IMR-90 (cell line): ENCODE measurements at regions not wholly inside any gene's neighbourhood (a gene's known extent, or its start where the extent isn't known, plus 50 kb on each side); places are given as distances from the start of the nearest gene placed in this dataset.

Experiments
- ATAC-seq: fragments of 200-7000 bp; cut with Tn5 transposase; 2 replicates; pipeline ENCODE4 v1.9.1; 2020; ENCODE audit warnings: low read depth, mild to moderate bottlenecking, moderate library complexity
- BruUV-seq: library from RNA; stranded (reverse); fragments of 400-500 nt; replicated peaks from 2 replicates; lab custom pipeline; 2021; lab: Mats Ljungman, UMichigan
- CTCF ChIA-PET: fragments of 300-600 bp; formaldehyde crosslinking; extraction: SDS; loops from one replicate; lab custom pipeline; 2021; ENCODE audit warnings: antibody characterized with exemption; lab: Yijun Ruan, JAX
- POLR2A ChIA-PET: fragments of 300-600 bp; sonication (Branson Sonifier 250); formaldehyde crosslinking; loops from one replicate; lab custom pipeline; 2022; ENCODE audit warnings: antibody characterized with exemption; ENCODE audit not compliant: unreplicated experiment; lab: Charles Lee
- DNase-seq: peaks from one replicate; pipeline ENCODE4 v3.0.0; 2013
- H2AFZ ChIP-seq: replicated peaks from 2 replicates; pipeline ENCODE3; 2013; ENCODE audit warnings: low read length, mild to moderate bottlenecking; ENCODE audit not compliant: poor library complexity
- H2AK5ac ChIP-seq: 2 replicates; pipeline ENCODE4 v1.6.1; 2013; ENCODE audit warnings: low read depth, low read length, inconsistent platforms
- H2AK9ac ChIP-seq: replicated peaks from 2 replicates; pipeline ENCODE3; 2013; ENCODE audit warnings: mild to moderate bottlenecking, low read depth, low read length, moderate library complexity; ENCODE audit not compliant: poor library complexity
- H2BK120ac ChIP-seq: 2 replicates; pipeline ENCODE4 v1.6.1; 2013; ENCODE audit warnings: low read depth, low read length, inconsistent platforms
- H2BK15ac ChIP-seq: 3 replicates; pipeline ENCODE4 v1.6.1; 2013; ENCODE audit warnings: low read depth, low read length, inconsistent platforms
- H2BK20ac ChIP-seq: 2 replicates; pipeline ENCODE4 v1.6.1; 2013; ENCODE audit warnings: low read depth, mild to moderate bottlenecking, inconsistent platforms, low read length, moderate library complexity
- H2BK5ac ChIP-seq: 2 replicates; pipeline ENCODE4 v1.6.1; 2013; ENCODE audit warnings: mild to moderate bottlenecking, low read depth, low read length, inconsistent platforms; ENCODE audit not compliant: poor library complexity, severe bottlenecking
- H3K14ac ChIP-seq: replicated peaks from 2 replicates; pipeline ENCODE4 v1.6.1; 2013; ENCODE audit warnings: low read depth, low read length, inconsistent platforms
- H3K18ac ChIP-seq: 2 replicates; pipeline ENCODE4 v1.6.1; 2013; ENCODE audit warnings: low read depth, low read length, control low read depth
- H3K23ac ChIP-seq: 2 replicates; pipeline ENCODE4 v1.6.1; 2013; ENCODE audit warnings: low read depth, low read length, inconsistent platforms
- H3K27ac ChIP-seq: 2 replicates; pipeline ENCODE4 v1.5.1; 2013; ENCODE audit warnings: mild to moderate bottlenecking, control low read depth, low read length; ENCODE audit not compliant: insufficient read depth
- H3K27me3 ChIP-seq: 2 replicates; pipeline ENCODE4 v1.6.1; 2013; ENCODE audit warnings: low read length; ENCODE audit not compliant: control insufficient read depth, insufficient read depth
- H3K36me3 ChIP-seq: 2 replicates; pipeline ENCODE4 v1.6.1; 2013; ENCODE audit warnings: low read length, mixed read lengths; ENCODE audit not compliant: control insufficient read depth, insufficient read depth
- H3K4ac ChIP-seq: 2 replicates; pipeline ENCODE4 v1.6.1; 2013; ENCODE audit warnings: low read depth, low read length, inconsistent platforms
- H3K4me1 ChIP-seq: 2 replicates; pipeline ENCODE4 v1.6.1; 2013; ENCODE audit warnings: low read length, mixed read lengths; ENCODE audit not compliant: control insufficient read depth, insufficient read depth
- H3K4me2 ChIP-seq: 2 replicates; pipeline ENCODE4 v1.6.1; 2013; ENCODE audit warnings: low read depth, mild to moderate bottlenecking, control low read depth, low read length, moderate library complexity
- H3K4me3 ChIP-seq: 2 replicates; pipeline ENCODE4 v1.5.1; 2013; ENCODE audit warnings: low read depth, mild to moderate bottlenecking, control low read depth, low read length, moderate library complexity; ENCODE audit not compliant: insufficient read depth
- H3K56ac ChIP-seq: 2 replicates; pipeline ENCODE4 v1.6.1; 2013; ENCODE audit warnings: low read length, inconsistent platforms; ENCODE audit not compliant: insufficient read depth; ENCODE audit errors: extremely low read depth
- H3K79me1 ChIP-seq, 2 experiments: 2 replicates each; pipeline ENCODE4 v1.6.1; 2013; ENCODE audit warnings: low read length in 2 of 2, inconsistent platforms in 1 of 2, low read depth in 1 of 2
- H3K9ac ChIP-seq: 2 replicates; pipeline ENCODE4 v1.6.1; 2013; ENCODE audit warnings: low read depth, low read length, control low read depth
- H3K9me1 ChIP-seq: 2 replicates; pipeline ENCODE4 v1.6.1; 2013; ENCODE audit warnings: low read length, inconsistent platforms; ENCODE audit not compliant: insufficient read depth
- H3K9me3 ChIP-seq: 2 replicates; pipeline ENCODE4 v1.6.1; 2013; ENCODE audit warnings: low read length; ENCODE audit not compliant: control insufficient read depth, insufficient read depth
- H4K20me1 ChIP-seq: 2 replicates; pipeline ENCODE4 v1.6.1; 2013; ENCODE audit warnings: low read length, inconsistent platforms; ENCODE audit not compliant: insufficient read depth
- H4K5ac ChIP-seq: 2 replicates; pipeline ENCODE4 v1.6.1; 2013; ENCODE audit warnings: mild to moderate bottlenecking, low read depth, low read length, control low read depth
- H4K8ac ChIP-seq, 2 experiments: 2 replicates each; pipeline ENCODE4 v1.6.1; 2013; ENCODE audit warnings: low read depth in 2 of 2, low read length in 2 of 2, control low read depth in 1 of 2, inconsistent platforms in 1 of 2
- H4K91ac ChIP-seq: 2 replicates; pipeline ENCODE4 v1.6.1; 2013; ENCODE audit warnings: low read depth, low read length, inconsistent platforms; ENCODE audit not compliant: insufficient read depth
- BHLHE40 ChIP-seq: fragments of 150-350 bp; IDR thresholded peaks from 2 replicates; pipeline ENCODE4 v1.6.1; 2016; ENCODE audit warnings: mild to moderate bottlenecking, low read depth, low read length
- CEBPB ChIP-seq: IDR thresholded peaks from 2 replicates; pipeline ENCODE4 v1.6.1; 2012; ENCODE audit warnings: low read depth, low read length, improper control_type of control experiment
- CHD1 ChIP-seq: IDR thresholded peaks from 2 replicates; pipeline ENCODE4 v1.6.1; 2012; ENCODE audit warnings: low read depth, low read length, improper control_type of control experiment
- CTCF ChIP-seq: conservative IDR thresholded peaks from 2 replicates; pipeline ENCODE4 v1.5.1; 2012; ENCODE audit warnings: mild to moderate bottlenecking, low read depth, low read length, improper control_type of control experiment
- ELK1 ChIP-seq: fragments of 150-350 bp; IDR thresholded peaks from 2 replicates; pipeline ENCODE4 v1.6.1; 2016; ENCODE audit warnings: low read depth, mild to moderate bottlenecking, low read length, moderate library complexity, borderline replicate concordance
- FOS ChIP-seq: fragments of 150-350 bp; IDR thresholded peaks from 2 replicates; pipeline ENCODE4 v1.6.1; 2016; ENCODE audit warnings: low read depth, low read length
- MAFK ChIP-seq: IDR thresholded peaks from 2 replicates; pipeline ENCODE4 v1.6.1; 2012; ENCODE audit warnings: low read depth, low read length, improper control_type of control experiment
- MAZ ChIP-seq: IDR thresholded peaks from 2 replicates; pipeline ENCODE4 v1.6.1; 2012; ENCODE audit warnings: low read depth, mild to moderate bottlenecking, low read length, improper control_type of control experiment, moderate library complexity, borderline replicate concordance
- MXI1 ChIP-seq: IDR thresholded peaks from 2 replicates; pipeline ENCODE4 v1.6.1; 2012; ENCODE audit warnings: low read depth, mild to moderate bottlenecking, low read length, moderate library complexity, borderline replicate concordance
- NFE2L2 ChIP-seq: fragments of 150-350 bp; IDR thresholded peaks from 2 replicates; pipeline ENCODE4 v1.6.1; 2016; ENCODE audit warnings: low read depth, mild to moderate bottlenecking, low read length
- POLR2A ChIP-seq: IDR thresholded peaks from 2 replicates; pipeline ENCODE4 v1.6.1; 2012; ENCODE audit warnings: mild to moderate bottlenecking, low read depth, low read length
- RAD21 ChIP-seq: IDR thresholded peaks from 2 replicates; pipeline ENCODE4 v1.6.1; 2012; ENCODE audit warnings: low read length, improper control_type of control experiment
- RCOR1 ChIP-seq: IDR thresholded peaks from 2 replicates; pipeline ENCODE4 v1.6.1; 2012; ENCODE audit warnings: mild to moderate bottlenecking, low read length, improper control_type of control experiment; ENCODE audit not compliant: insufficient replicate concordance
- RFX5 ChIP-seq: IDR thresholded peaks from 2 replicates; pipeline ENCODE4 v1.8.0; 2012; ENCODE audit warnings: low read depth, mild to moderate bottlenecking, low read length, moderate library complexity
- SMC3 ChIP-seq: fragments of 150-350 bp; IDR thresholded peaks from 2 replicates; pipeline ENCODE4 v1.6.1; 2016; ENCODE audit warnings: low read depth, mild to moderate bottlenecking, antibody characterized with exemption, low read length, moderate library complexity
- USF2 ChIP-seq: fragments of 150-350 bp; IDR thresholded peaks from 2 replicates; pipeline ENCODE4 v1.6.1; 2017; ENCODE audit warnings: mild to moderate bottlenecking, antibody characterized with exemption, low read length, low read depth
- WGBS, 2 experiments: methylation state at CpG; one replicate each; pipeline versions ENCODE4 v1.1.5 to v1.1.7; 2013; ENCODE audit warnings: missing lambda C conversion rate in 2 of 2; ENCODE audit not compliant: insufficient read length in 1 of 2; ENCODE audit errors: extremely low coverage in 2 of 2; 5-methylcytosine and 5-hydroxymethylcytosine counted together
- dilution Hi-C: fragments of 300-500 bp; cut with HindIII; formaldehyde crosslinking; loops from one replicate; pipeline ENCODE4 v1.14.3; 2018; ENCODE audit warnings: low sequenced_read_pairs; ENCODE audit not compliant: unreplicated experiment
- in situ Hi-C: fragments of 300-500 bp; cut with MboI; formaldehyde crosslinking; loops from 3 replicates; pipeline ENCODE4 v1.14.3; 2019; ENCODE audit warnings: low sequenced_read_pairs, inconsistent platforms, mixed read lengths
- intact Hi-C: fragments of 100-400 bp; cut with micrococcal nuclease; formaldehyde crosslinking; loops from 2 replicates; pipeline ENCODE4 v1.10.0; 2022

GRCh38 chr9:118644066-118644465 is 725.2 kb downstream of the BRINP1 start:
- in situ Hi-C loops: no loop called here
- Histone ChIP-seq H2BK20ac (no peak overlapping the region), H2AK9ac (no peak overlapping the region), H2AFZ (no peak overlapping the region), H4K8ac (no peak overlapping the region), H3K9me3 (peaks cover 21% of the 10 kb centered on the region), H3K79me1 (no peaks in the 10 kb centered on the region), H4K91ac (no peak overlapping the region), H3K4me3 (no peak overlapping the region), H3K23ac (no peak overlapping the region), H3K4ac (no peak overlapping the region), H2BK15ac (no peak overlapping the region), H3K4me2 (no peak overlapping the region), H3K56ac (no peak overlapping the region), H3K9me1 (no peaks in the 10 kb centered on the region), H4K20me1 (no peaks in the 10 kb centered on the region), H3K18ac (no peak overlapping the region), H3K27me3 (no peaks in the 10 kb centered on the region), H2BK120ac (no peak overlapping the region), H3K27ac (no peak overlapping the region), H3K9ac (no peak overlapping the region), H4K5ac (no peak overlapping the region), H3K36me3 (no peaks in the 10 kb centered on the region), H2BK5ac (no peak overlapping the region), H3K14ac (no peak overlapping the region), H3K4me1 (no peaks in the 10 kb centered on the region), H2AK5ac (no peak overlapping the region)
- intact Hi-C loops: no loop called here
- WGBS, 2 experiments: no CpG with 5 or more reads among the region's 1 CpG
- dilution Hi-C loops: no loop called here
- ChIA-PET POLR2A (no interaction called here), CTCF (no interaction called here)
- TF ChIP-seq MAFK: no peak
- TF ChIP-seq RAD21: no peak
- TF ChIP-seq RFX5: no peak
- no peak for TF ChIP-seq FOS
- TF ChIP-seq CTCF: no peak
- TF ChIP-seq BHLHE40: no peak
- no peak for TF ChIP-seq ELK1
- no peak for TF ChIP-seq MXI1
- no peak for TF ChIP-seq CHD1
- TF ChIP-seq NFE2L2: no peak
- no peak for TF ChIP-seq RCOR1
- TF ChIP-seq CEBPB: no peak
- TF ChIP-seq MAZ: no peak
- TF ChIP-seq SMC3: no peak
- no peak for TF ChIP-seq POLR2A
- TF ChIP-seq USF2: no peak
- no TSS peak for BruUV-seq
- ATAC-seq (no peak), DNase-seq (no peak)
